Heart left ventricle (tissue), 16 donors: ENCODE measurements at regions not wholly inside any gene's neighbourhood (a gene's known extent, or its start where the extent isn't known, plus 50 kb on each side); places are given as distances from the start of the nearest gene placed in this dataset.

Experiments
- ATAC-seq, 4 donors: fragments of 200-7000 bp; cut with Tn5 transposase; one replicate each; pipeline ENCODE4 v1.9.1; 2020 to 2022; ENCODE audit warnings: moderate library complexity in 4 of 4, mild to moderate bottlenecking in 3 of 4, moderate number of reproducible peaks in 1 of 4
- DNase-seq, 5 donors: peaks; one replicate each; pipeline ENCODE4 v3.0.0-alpha.2; 2020
- H3K27ac ChIP-seq, 12 donors: fragments of 200-600 bp; sonication (generic) in 4 of 12; one replicate each; pipeline versions ENCODE4 v1.5.0 to v1.8.0; 2016 to 2022; ENCODE audit warnings: mild to moderate bottlenecking in 2 of 12
- H3K27me3 ChIP-seq, 9 donors: fragments of 200-600 bp; sonication (generic) in 2 of 9; one replicate each; pipeline versions ENCODE4 v1.5.1 to v1.8.0; 2016 to 2022; ENCODE audit warnings: mild to moderate bottlenecking in 3 of 9
- H3K36me3 ChIP-seq, 9 donors: fragments of 200-600 bp; sonication (generic) in 2 of 9; one replicate each; pipeline versions ENCODE4 v1.5.0 to v1.8.0; 2018 to 2022; ENCODE audit warnings: mild to moderate bottlenecking in 2 of 9
- H3K4me1 ChIP-seq, 12 donors: fragments of 200-600 bp; sonication (generic) in 4 of 12; one replicate each; pipeline versions ENCODE4 v1.5.0 to v1.8.0; 2016 to 2022; ENCODE audit warnings: mild to moderate bottlenecking in 3 of 12
- H3K4me3 ChIP-seq, 12 donors: fragments of 200-600 bp; sonication (generic) in 4 of 12; one replicate each; pipeline versions ENCODE4 v1.5.0 to v1.8.0; 2017 to 2022; ENCODE audit warnings: mild to moderate bottlenecking in 9 of 12, moderate library complexity in 4 of 12
- H3K9me3 ChIP-seq, 12 donors: fragments of 200-600 bp; sonication (generic) in 4 of 12; one replicate each; pipeline versions ENCODE4 v1.5.0 to v1.8.0; 2016 to 2022; ENCODE audit warnings: mild to moderate bottlenecking in 1 of 12
- POLR2A ChIP-seq, 2 donors: fragments of 450-650 bp; IDR thresholded peaks; one replicate each; pipeline ENCODE4 v1.6.1; 2017; ENCODE audit warnings: antibody characterized with exemption in 2 of 2, mild to moderate bottlenecking in 2 of 2, moderate library complexity in 2 of 2
- WGBS, 4 donors: extraction: QIAGEN DNeasy Blood & Tissue Kit in 2 of 4; methylation state at CpG; one replicate each; pipeline versions ENCODE4 v1.1.5 to v1.1.7; 2013 to 2018; 5-methylcytosine and 5-hydroxymethylcytosine counted together
- intact Hi-C, 10 donors: fragments of 100-400 bp; cut with DNase I; formaldehyde crosslinking; loops; one replicate each; pipeline versions ENCODE4 v1.11.1 to v1.14.2; 2022
- TF ChIP-seq, protein P1 (sequence below), 12 donors: fragments of 200-600 bp; sonication (generic) in 4 of 12; IDR thresholded peaks; one replicate each; pipeline versions ENCODE4 v1.5.0 to v1.8.0; 2018 to 2022; ENCODE audit warnings: antibody characterized with exemption in 12 of 12, mild to moderate bottlenecking in 5 of 12
- donor health status: ischemic (EF 13 %, LVEDD 7.1; RV severe dilation, severe dysfunction).
- donor health status: healthy with polysubstance abuse.
- donor health status: DM: no; HTN: yes; CAD: no.
- donor health status: DM: no; HTN: no; CAD: no.
- donor health status: ischemic (EF 25% LVEDD 6.9; RV normal size, moderate dysfunction).
- donor health status: ischemic (EF 25% LVEDD 5.7; RV mildly dilated, moderate dysfunction).
- donor health status: healthy.
- donor health status: DM: yes; HTN: yes; CAD: no.
- donor health status: ischemic (EF 35%, LVEDD 5.7; RV mildly dilated, moderate dysfunction).
- donor health status: nonischemic (EF 11% LVEDD 7.7; RV severe dilation, severe dysfunction).
- donor health status: DM: yes; HTN: yes; CAD: no.
- donor health status: PGD.
- donor health status: ischemic (EF 29% LVEDD 5.4; RV normal size, mild dysfunction).
- donor health status: nonischemic (EF 23%, LVEDD 6.1; RV moderate dilation, normal function).

DNA sequence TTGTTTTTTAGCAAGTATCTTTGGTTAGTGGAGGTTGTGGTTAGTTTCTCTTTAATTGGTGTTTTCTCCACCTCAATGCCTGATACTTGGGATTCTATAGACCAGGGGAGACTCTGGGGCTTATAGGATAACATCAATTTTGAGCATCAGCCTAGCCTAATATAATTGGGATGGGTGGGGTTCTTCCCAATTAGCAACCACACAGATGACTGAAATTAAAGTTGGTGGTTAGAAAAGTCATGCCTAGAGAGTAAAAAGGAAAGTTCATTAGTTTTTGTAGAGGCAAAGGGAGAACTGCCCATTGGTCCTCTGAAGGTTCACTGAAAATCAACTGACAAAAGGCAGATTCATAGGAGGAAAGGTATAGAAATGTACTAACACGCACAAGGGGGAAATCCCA lies 843.3 kb downstream of the TSN start:
- H3K4me3 ChIP-seq: no peak overlapping the region
- H3K27me3 ChIP-seq: no peaks in the 10 kb centered on the region
- TF ChIP-seq, protein P1, sequence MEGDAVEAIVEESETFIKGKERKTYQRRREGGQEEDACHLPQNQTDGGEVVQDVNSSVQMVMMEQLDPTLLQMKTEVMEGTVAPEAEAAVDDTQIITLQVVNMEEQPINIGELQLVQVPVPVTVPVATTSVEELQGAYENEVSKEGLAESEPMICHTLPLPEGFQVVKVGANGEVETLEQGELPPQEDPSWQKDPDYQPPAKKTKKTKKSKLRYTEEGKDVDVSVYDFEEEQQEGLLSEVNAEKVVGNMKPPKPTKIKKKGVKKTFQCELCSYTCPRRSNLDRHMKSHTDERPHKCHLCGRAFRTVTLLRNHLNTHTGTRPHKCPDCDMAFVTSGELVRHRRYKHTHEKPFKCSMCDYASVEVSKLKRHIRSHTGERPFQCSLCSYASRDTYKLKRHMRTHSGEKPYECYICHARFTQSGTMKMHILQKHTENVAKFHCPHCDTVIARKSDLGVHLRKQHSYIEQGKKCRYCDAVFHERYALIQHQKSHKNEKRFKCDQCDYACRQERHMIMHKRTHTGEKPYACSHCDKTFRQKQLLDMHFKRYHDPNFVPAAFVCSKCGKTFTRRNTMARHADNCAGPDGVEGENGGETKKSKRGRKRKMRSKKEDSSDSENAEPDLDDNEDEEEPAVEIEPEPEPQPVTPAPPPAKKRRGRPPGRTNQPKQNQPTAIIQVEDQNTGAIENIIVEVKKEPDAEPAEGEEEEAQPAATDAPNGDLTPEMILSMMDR (IDR thresholded peaks at IDR 0.05): no peak
- no peak for TF ChIP-seq POLR2A (IDR thresholded peaks at IDR 0.05)
- H3K36me3 ChIP-seq: no peaks in the 10 kb centered on the region
- H3K9me3 ChIP-seq: no peaks in the 10 kb centered on the region
- DNase-seq: no peak
- H3K4me1 ChIP-seq: no peaks in the 10 kb centered on the region
- no peak for ATAC-seq
- 85 to 90% (median 87%) methylated on average over 1 of the region's 1 CpG for WGBS, 4 donors
- intact Hi-C loops: no loop called here
- H3K27ac ChIP-seq: no peak overlapping the region

DNA sequence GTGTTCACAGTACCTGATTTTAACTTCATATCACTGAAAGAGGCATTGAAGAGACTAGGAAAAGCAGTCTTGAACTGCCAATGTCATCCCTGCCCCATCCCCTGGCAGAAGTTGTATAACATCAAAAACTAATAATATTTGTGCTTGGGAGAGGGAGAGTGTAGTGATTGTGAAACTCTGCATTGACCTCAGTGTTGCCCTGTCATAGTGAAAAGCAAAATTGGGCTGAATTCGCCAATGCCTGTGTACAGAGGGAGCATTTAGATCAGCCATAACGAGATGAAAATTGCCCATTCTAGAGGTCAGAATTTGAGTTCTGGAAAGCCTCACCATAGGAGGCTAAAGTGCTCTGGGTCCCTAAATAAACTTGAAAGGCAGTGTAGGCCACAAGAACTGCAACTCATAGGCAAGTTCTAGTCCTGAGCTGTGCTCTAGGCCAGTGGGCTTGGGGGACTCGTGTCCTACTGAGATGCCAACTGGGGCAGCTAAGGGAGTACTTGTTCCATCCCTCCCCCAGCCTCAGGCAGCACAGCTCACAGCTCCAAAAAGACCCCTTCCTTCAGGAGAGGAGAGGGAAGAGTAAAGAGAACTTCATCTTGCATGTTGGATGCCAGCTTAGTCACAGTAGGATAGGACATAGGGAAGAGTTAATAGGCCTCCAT lies 855.6 kb downstream of the TSN start:
- no peak for ATAC-seq
- Histone ChIP-seq H3K4me3 (no peak overlapping the region), H3K4me1 (no peaks in the 10 kb centered on the region), H3K27me3 (no peaks in the 10 kb centered on the region), H3K9me3 (peaks cover 0 to 16% (median 2%) of the 10 kb centered on the region in 12 donors), H3K36me3 (no peaks in the 10 kb centered on the region), H3K27ac (no peak overlapping the region)
- WGBS, 4 donors: 85 to 96% (median 89%) methylated on average over 3 of the region's 3 CpGs
- TF ChIP-seq, protein P1 (IDR thresholded peaks at IDR 0.05): no peak
- TF ChIP-seq POLR2A (IDR thresholded peaks at IDR 0.05): no peak
- intact Hi-C loops: no loop called here
- DNase-seq: no peak

DNA sequence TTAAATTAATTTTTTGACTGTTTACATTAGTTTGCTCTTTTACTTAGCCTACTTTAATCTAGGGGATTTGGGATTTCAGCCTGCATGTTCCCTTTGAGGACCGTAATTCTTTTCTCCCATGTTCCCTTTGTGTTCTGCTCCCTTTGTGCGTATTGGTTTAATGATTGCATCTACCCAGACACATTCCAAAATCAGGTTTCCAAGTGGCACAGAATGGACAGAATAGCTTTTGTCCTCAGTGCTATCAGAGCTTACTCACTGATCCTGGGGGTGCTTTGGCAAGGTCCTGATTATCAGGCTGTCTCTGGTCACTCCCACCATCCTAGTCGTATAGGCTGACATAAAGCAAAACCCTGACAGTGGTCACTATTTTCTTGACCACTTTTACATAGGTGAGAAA lies 867.5 kb downstream of the TSN start:
- no peak overlapping the region for H3K4me3 ChIP-seq
- H3K27ac ChIP-seq: no peak overlapping the region
- intact Hi-C loops: no loop called here
- no peak for DNase-seq
- WGBS, 4 donors: 30 to 78% (median 63%) methylated on average over 3 of the region's 3 CpGs
- peaks cover 0 to 17% (median 7%) of the 10 kb centered on the region in 12 donors for H3K9me3 ChIP-seq
- no peaks in the 10 kb centered on the region for H3K4me1 ChIP-seq
- H3K36me3 ChIP-seq: no peaks in the 10 kb centered on the region
- TF ChIP-seq, protein P1 (IDR thresholded peaks at IDR 0.05): no peak
- no peak for TF ChIP-seq POLR2A (IDR thresholded peaks at IDR 0.05)
- no peak for ATAC-seq
- no peaks in the 10 kb centered on the region for H3K27me3 ChIP-seq

DNA sequence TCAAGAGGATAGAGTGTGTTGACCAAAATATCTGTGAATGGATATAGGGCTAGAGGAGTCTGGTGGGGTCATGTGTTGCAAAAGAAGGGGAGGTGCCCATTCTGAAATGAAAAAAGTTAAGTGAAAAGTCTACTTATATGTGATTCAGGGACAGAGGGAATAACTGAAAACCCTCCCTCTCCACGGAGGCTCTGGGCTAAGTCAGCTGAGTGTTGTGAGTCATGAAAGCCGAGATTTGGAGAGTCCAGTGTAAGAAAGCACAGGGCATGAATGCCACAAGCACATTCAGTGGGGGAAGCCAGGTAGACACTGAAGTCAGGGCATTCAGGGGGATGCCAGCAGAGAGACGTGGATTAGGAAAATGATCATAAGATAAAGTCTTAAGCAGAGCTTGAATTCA lies 871.9 kb downstream of the TSN start:
- DNase-seq (no peak), ATAC-seq (no peak)
- intact Hi-C loops: no loop called here
- Histone ChIP-seq H3K9me3 (no peaks in the 10 kb centered on the region), H3K4me1 (no peaks in the 10 kb centered on the region), H3K36me3 (no peaks in the 10 kb centered on the region), H3K4me3 (no peak overlapping the region), H3K27me3 (no peaks in the 10 kb centered on the region), H3K27ac (no peak overlapping the region)
- 24 to 70% (median 63%) methylated on average over 3 of the region's 3 CpGs for WGBS, 4 donors
- TF ChIP-seq POLR2A (IDR thresholded peaks at IDR 0.05): no peak
- TF ChIP-seq, protein P1 (IDR thresholded peaks at IDR 0.05): no peak
